K562 (cell line): ENCODE measurements at regions not wholly inside any gene's neighbourhood (a gene's known extent, or its start where the extent isn't known, plus 50 kb on each side); places are given as distances from the start of the nearest gene placed in this dataset.

ENCODE experiments used
- ATAC-seq: fragments of 200-7000 bp; cut with Tn5 transposase; 3 replicates; pipeline ENCODE4 v1.9.1; 2020; ENCODE audit warnings: moderate library complexity
- BruUV-seq: library from RNA; stranded (reverse); fragments of 400-500 nt; replicated peaks from 2 replicates; lab custom pipeline; 2021; lab: Mats Ljungman, UMichigan
- CTCF ChIA-PET: fragments of 300-600 bp; formaldehyde crosslinking; extraction: SDS; loops from one replicate; lab custom pipeline; 2021; ENCODE audit warnings: low intra/inter-chr PET ratio; lab: Yijun Ruan, JAX
- POLR2A ChIA-PET: fragments of 300-600, 350-650 bp; sonication (Branson Sonifier 250); formaldehyde crosslinking; extraction: SDS; loops from one replicate; lab custom pipeline; 2021; ENCODE audit warnings: antibody characterized with exemption, inconsistent platforms; lab: Yijun Ruan, JAX
- DNase-seq, 4 experiments: peaks; one replicate each; pipeline versions ENCODE4 v3.0.0 to v3.0.0-alpha.2; 2011 to 2018; ENCODE audit warnings: low spot score in 3 of 4, mixed read lengths in 3 of 4; ENCODE audit errors: extremely low read depth in 1 of 4
- FAIRE-seq: peaks from 2 replicates; lab custom pipeline; 2011; peaks lifted over from hg19 to GRCh38; lab: Jason Lieb, UNC
- H2AFZ ChIP-seq: 2 replicates; pipeline ENCODE4 v1.6.0; 2011; ENCODE audit warnings: low read depth, low read length, control low read depth, inconsistent platforms
- H3K27ac ChIP-seq: fragments of 200-600 bp; 3 replicates; pipeline ENCODE4 v1.8.0; 2011; ENCODE audit warnings: low read depth, mild to moderate bottlenecking, control low read depth, inconsistent platforms, low read length, moderate library complexity, mixed read lengths; ENCODE audit errors: extremely low read depth
- H3K27me3 ChIP-seq, 2 experiments: fragments of 300-600 bp in 1 of 2; 2 replicates in 1 of 2; 3 replicates in 1 of 2; pipeline versions ENCODE4 v1.6.0 to v1.8.0; 2011; ENCODE audit warnings: inconsistent platforms in 2 of 2, low read length in 2 of 2, mild to moderate bottlenecking in 1 of 2, mixed read lengths in 1 of 2, moderate library complexity in 1 of 2; ENCODE audit not compliant: control insufficient read depth in 2 of 2, insufficient read depth in 2 of 2
- H3K36me3 ChIP-seq: fragments of 300-600 bp; 3 replicates; pipeline ENCODE4 v1.8.0; 2011; ENCODE audit warnings: mild to moderate bottlenecking, low read length, inconsistent platforms; ENCODE audit not compliant: control insufficient read depth, insufficient read depth
- H3K4me1 ChIP-seq, 2 experiments: fragments of 200-600 bp in 1 of 2; replicated peaks in 1 of 2; 2 replicates in 1 of 2; 3 replicates in 1 of 2; pipeline versions ENCODE4 v1.5.1 to v1.8.0; 2011; ENCODE audit warnings: inconsistent platforms in 2 of 2, low read length in 2 of 2, mild to moderate bottlenecking in 1 of 2, mixed read lengths in 1 of 2, moderate library complexity in 1 of 2; ENCODE audit not compliant: control insufficient read depth in 2 of 2, insufficient read depth in 2 of 2
- H3K4me2 ChIP-seq: 2 replicates; pipeline ENCODE4 v1.6.1; 2011; ENCODE audit warnings: low read length, control low read depth, inconsistent platforms, mixed read lengths; ENCODE audit not compliant: insufficient read depth
- H3K4me3 ChIP-seq: fragments of 200-600 bp; sonication (generic), shearing (Covaris generic); 2 replicates; pipeline ENCODE4 v1.5.1; 2016; ENCODE audit warnings: control low read depth, inconsistent platforms
- H3K79me2 ChIP-seq: fragments of 200-600 bp; 3 replicates; pipeline ENCODE4 v1.8.0; 2011; ENCODE audit warnings: low read length, inconsistent platforms; ENCODE audit not compliant: control insufficient read depth, insufficient read depth
- H3K9ac ChIP-seq, 2 experiments: 2 replicates each; pipeline versions ENCODE4 v1.6.0 to v1.6.1; 2011; ENCODE audit warnings: low read depth in 2 of 2, low read length in 2 of 2, control low read depth in 1 of 2, inconsistent platforms in 1 of 2, mild to moderate bottlenecking in 1 of 2, mixed read lengths in 1 of 2; ENCODE audit not compliant: insufficient read depth in 1 of 2
- H3K9me1 ChIP-seq: one replicate; pipeline ENCODE4 v1.6.0; 2011; ENCODE audit warnings: inconsistent platforms, mild to moderate bottlenecking, low read length, moderate library complexity; ENCODE audit not compliant: control insufficient read depth, insufficient read depth
- H3K9me3 ChIP-seq: replicated peaks from 2 replicates; pipeline ENCODE4 v1.5.1; 2011; ENCODE audit warnings: low read depth, low read length, inconsistent platforms; ENCODE audit not compliant: control insufficient read depth, insufficient read depth
- H4K20me1 ChIP-seq: replicated peaks from 2 replicates; pipeline ENCODE4 v1.6.1; 2011; ENCODE audit warnings: low read length, inconsistent platforms, mixed read lengths; ENCODE audit not compliant: control insufficient read depth, insufficient read depth
- ATF7 ChIP-seq: fragments of 450-650 bp; IDR thresholded peaks from 2 replicates; pipeline ENCODE4 v1.7.1; 2014; ENCODE audit warnings: mild to moderate bottlenecking, moderate library complexity
- CBX5 ChIP-seq: IDR thresholded peaks from 2 replicates; pipeline ENCODE4 v1.6.1; 2014; ENCODE audit warnings: low read depth, borderline replicate concordance
- DMBX1 ChIP-seq: fragments of 250-450 bp; sonication (Bioruptor Pico); IDR thresholded peaks from 2 replicates; pipeline ENCODE4 v1.8.0; 2022; ENCODE audit warnings: inconsistent platforms, mild to moderate bottlenecking, moderate library complexity, borderline replicate concordance
- ETV5 ChIP-seq: sonication (generic); formaldehyde crosslinking; IDR thresholded peaks from 2 replicates; pipeline ENCODE4 v1.4.0; 2020; ENCODE audit warnings: low read depth, mild to moderate bottlenecking, missing genetic modification reagents
- EWSR1 ChIP-seq: fragments of 450-650 bp; IDR thresholded peaks from 2 replicates; pipeline ENCODE4 v1.6.1; 2018; ENCODE audit warnings: borderline replicate concordance, mild to moderate bottlenecking, low read depth, moderate library complexity; ENCODE audit not compliant: partially characterized antibody
- MXI1 ChIP-seq: IDR thresholded peaks from 2 replicates; pipeline ENCODE4 v1.6.1; 2011; ENCODE audit warnings: low read depth, mild to moderate bottlenecking, improper control_type of control experiment, low read length
- RNF2 ChIP-seq: sonication (generic); IDR thresholded peaks from 2 replicates; pipeline ENCODE4 v1.6.1; 2016
- SMARCB1 ChIP-seq: IDR thresholded peaks from 2 replicates; pipeline ENCODE4 v1.6.1; 2011; ENCODE audit warnings: improper control_type of control experiment, low read depth; ENCODE audit not compliant: insufficient read length
- XRCC5 ChIP-seq: fragments of 200-400 bp; formaldehyde crosslinking; IDR thresholded peaks from 2 replicates; pipeline ENCODE4 v1.6.1; 2017; ENCODE audit warnings: low read depth, mild to moderate bottlenecking, low read length
- ZNF12 ChIP-seq: sonication (generic); formaldehyde crosslinking; IDR thresholded peaks from 2 replicates; pipeline ENCODE4 v1.4.0; 2020; ENCODE audit warnings: mild to moderate bottlenecking, missing genetic modification reagents
- WGBS: fragments of 100-300 bp; shearing (Covaris generic); methylation state at CpG from one replicate; pipeline ENCODE4 v1.1.6; 2016; ENCODE audit warnings: low coverage, mixed read lengths; ENCODE audit not compliant: insufficient coverage; ENCODE audit errors: missing lambda C conversion rate; 5-methylcytosine and 5-hydroxymethylcytosine counted together
- in situ Hi-C: fragments of 300-500 bp; cut with MboI; formaldehyde crosslinking; loops from 4 replicates; pipeline ENCODE4 v1.15.0; 2018; ENCODE audit warnings: inconsistent platforms, mixed read lengths
- intact Hi-C: fragments of 100-400 bp; cut with micrococcal nuclease; formaldehyde crosslinking; loops from 2 replicates; pipeline ENCODE4 v1.14.2; 2022
- TF ChIP-seq, protein P1 (sequence below), 2 experiments: fragments of 450-650 bp in 1 of 2; sonication (generic) in 1 of 2; formaldehyde crosslinking in 1 of 2; IDR thresholded peaks in 1 of 2; conservative IDR thresholded peaks in 1 of 2; 2 replicates each; pipeline versions ENCODE4 v1.6.1 to v1.8.1; 2016 to 2023; ENCODE audit warnings: mild to moderate bottlenecking in 2 of 2, moderate library complexity in 2 of 2, inconsistent platforms in 1 of 2, missing genetic modification reagents in 1 of 2
- TF ChIP-seq, protein P2 (sequence below): IDR thresholded peaks from 2 replicates; pipeline ENCODE4 v1.6.1; 2012; ENCODE audit warnings: low read depth, low read length, improper control_type of control experiment, borderline replicate concordance
- TF ChIP-seq, protein P3 (sequence below): sonication (generic); formaldehyde crosslinking; IDR thresholded peaks from 2 replicates; pipeline ENCODE4 v1.8.0; 2022; ENCODE audit warnings: mild to moderate bottlenecking, low read depth, missing genetic modification reagents
- TF ChIP-seq, protein P4 (sequence below): fragments of 250-450 bp; sonication (Bioruptor Pico); IDR thresholded peaks from 2 replicates; pipeline ENCODE4 v1.4.0; 2020; ENCODE audit warnings: mild to moderate bottlenecking, moderate library complexity

DNA sequence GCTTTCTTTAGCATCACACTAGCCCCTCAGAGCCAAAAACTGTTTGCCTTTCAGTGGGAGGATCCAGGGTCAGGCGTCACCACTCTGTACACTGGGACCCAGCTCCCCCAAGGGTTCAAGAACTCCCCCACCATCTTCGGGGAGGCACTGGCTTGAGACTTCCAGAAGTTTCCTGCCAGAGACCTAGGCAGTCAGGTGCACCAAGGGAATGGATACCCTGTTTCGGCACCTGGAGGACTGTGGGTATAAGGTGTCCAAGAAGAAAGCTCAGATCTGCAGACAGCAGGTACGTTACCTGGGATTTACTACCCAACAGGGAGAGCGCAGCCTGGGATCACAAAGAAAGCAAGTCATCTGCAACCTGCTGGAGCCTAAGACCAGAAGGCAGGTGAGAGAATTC lies 603.0 kb downstream of the UQCRFS1 start:
- H3K4me1 ChIP-seq, result peaks cover under 1 to 15% of the 10 kb centered on the region in 2 experiments; a peak in 3 of 5 replicates
- no peak overlapping the region for H2AFZ ChIP-seq
- peak overlapping the region; percentile 86 for H3K4me3 ChIP-seq
- in situ Hi-C loops (loop anchor here (5.0 kb wide), 1 partner anchor 68 kb away; no protein-coding TSS in a partner anchor), intact Hi-C loops (no loop called here)
- H3K9me3 ChIP-seq, result peaks cover 34% of the 10 kb centered on the region
- no TSS peak for BruUV-seq
- peaks cover 83% of the 10 kb centered on the region for H3K36me3 ChIP-seq
- H3K79me2 ChIP-seq, result peaks cover 76% of the 10 kb centered on the region
- no peak for ATAC-seq
- H4K20me1 ChIP-seq, result 0 out of 2 replicates have a peak, but pooled peaks cover 3% of the 10 kb centered on the region
- WGBS, result 52% methylated on average over 5 of the region's 5 CpGs
- CTCF ChIA-PET, result no interaction called here
- no peak for FAIRE-seq
- peak overlapping the region; percentile 98 for H3K4me2 ChIP-seq
- peak overlapping the region; percentile 89 to 98; a peak in 3 of 4 replicates for H3K9ac ChIP-seq
- H3K27ac ChIP-seq, result peak overlapping the region; percentile 99
- H3K27me3 ChIP-seq, result no peaks in the 10 kb centered on the region
- no peak for DNase-seq
- POLR2A ChIA-PET, result interaction anchor here (0.6 to 1.5 kb wide), 8 partner anchors 10 to 667 kb away, joined by 3 to 6 read pairs (median 3); no protein-coding TSS in a partner anchor
- H3K9me1 ChIP-seq, result no peaks in the 10 kb centered on the region
- peak; percentile 50; the same call in 1 of the 2 replicates for TF ChIP-seq ETV5 (CRISPR knock-in tag)
- no peak for TF ChIP-seq DMBX1 (CRISPR knock-in tag)
- TF ChIP-seq SMARCB1, result no peak
- TF ChIP-seq, protein P1, sequence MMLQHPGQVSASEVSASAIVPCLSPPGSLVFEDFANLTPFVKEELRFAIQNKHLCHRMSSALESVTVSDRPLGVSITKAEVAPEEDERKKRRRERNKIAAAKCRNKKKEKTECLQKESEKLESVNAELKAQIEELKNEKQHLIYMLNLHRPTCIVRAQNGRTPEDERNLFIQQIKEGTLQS (IDR thresholded peaks at IDR 0.05), result no peak
- TF ChIP-seq, protein P1 (CRISPR knock-in tag; conservative IDR thresholded peaks at IDR 0.05), result no peak
- no peak for TF ChIP-seq CBX5
- TF ChIP-seq XRCC5, result no peak
- no peak for TF ChIP-seq EWSR1
- TF ChIP-seq, protein P2, sequence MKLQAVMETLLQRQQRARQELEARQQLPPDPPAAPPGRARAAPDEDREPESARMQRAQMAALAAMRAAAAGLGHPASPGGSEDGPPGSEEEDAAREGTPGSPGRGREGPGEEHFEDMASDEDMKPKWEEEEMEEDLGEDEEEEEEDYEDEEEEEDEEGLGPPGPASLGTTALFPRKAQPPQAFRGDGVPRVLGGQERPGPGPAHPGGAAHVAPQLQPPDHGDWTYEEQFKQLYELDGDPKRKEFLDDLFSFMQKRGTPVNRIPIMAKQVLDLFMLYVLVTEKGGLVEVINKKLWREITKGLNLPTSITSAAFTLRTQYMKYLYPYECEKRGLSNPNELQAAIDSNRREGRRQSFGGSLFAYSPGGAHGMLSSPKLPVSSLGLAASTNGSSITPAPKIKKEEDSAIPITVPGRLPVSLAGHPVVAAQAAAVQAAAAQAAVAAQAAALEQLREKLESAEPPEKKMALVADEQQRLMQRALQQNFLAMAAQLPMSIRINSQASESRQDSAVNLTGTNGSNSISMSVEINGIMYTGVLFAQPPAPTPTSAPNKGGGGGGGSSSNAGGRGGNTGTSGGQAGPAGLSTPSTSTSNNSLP, result no peak
- TF ChIP-seq, protein P3, sequence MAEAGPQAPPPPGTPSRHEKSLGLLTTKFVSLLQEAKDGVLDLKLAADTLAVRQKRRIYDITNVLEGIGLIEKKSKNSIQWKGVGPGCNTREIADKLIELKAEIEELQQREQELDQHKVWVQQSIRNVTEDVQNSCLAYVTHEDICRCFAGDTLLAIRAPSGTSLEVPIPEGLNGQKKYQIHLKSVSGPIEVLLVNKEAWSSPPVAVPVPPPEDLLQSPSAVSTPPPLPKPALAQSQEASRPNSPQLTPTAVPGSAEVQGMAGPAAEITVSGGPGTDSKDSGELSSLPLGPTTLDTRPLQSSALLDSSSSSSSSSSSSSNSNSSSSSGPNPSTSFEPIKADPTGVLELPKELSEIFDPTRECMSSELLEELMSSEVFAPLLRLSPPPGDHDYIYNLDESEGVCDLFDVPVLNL, result no peak
- TF ChIP-seq ZNF12, result 0 out of 2 replicates have a peak, but pooled peaks have one; percentile 23
- no peak for TF ChIP-seq ATF7
- TF ChIP-seq, protein P4, sequence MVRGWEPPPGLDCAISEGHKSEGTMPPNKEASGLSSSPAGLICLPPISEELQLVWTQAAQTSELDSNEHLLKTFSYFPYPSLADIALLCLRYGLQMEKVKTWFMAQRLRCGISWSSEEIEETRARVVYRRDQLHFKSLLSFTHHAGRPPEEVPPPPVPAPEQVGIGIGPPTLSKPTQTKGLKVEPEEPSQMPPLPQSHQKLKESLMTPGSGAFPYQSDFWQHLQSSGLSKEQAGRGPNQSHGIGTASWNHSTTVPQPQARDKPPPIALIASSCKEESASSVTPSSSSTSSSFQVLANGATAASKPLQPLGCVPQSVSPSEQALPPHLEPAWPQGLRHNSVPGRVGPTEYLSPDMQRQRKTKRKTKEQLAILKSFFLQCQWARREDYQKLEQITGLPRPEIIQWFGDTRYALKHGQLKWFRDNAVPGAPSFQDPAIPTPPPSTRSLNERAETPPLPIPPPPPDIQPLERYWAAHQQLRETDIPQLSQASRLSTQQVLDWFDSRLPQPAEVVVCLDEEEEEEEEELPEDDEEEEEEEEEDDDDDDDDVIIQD (CRISPR knock-in tag), result no peak
- no peak for TF ChIP-seq MXI1
- TF ChIP-seq RNF2, result no peak
